ENCODE measurements at regions not wholly inside any gene's neighbourhood (a gene's known extent, or its start where the extent isn't known, plus 50 kb on each side); places are given as distances from the start of the nearest gene placed in this dataset.
"Not testable (repeated sequence)": the region's sequence is repeated elsewhere in the genome, so short reads cannot be mapped to it uniquely, and the experiment has no call there.

DNA sequence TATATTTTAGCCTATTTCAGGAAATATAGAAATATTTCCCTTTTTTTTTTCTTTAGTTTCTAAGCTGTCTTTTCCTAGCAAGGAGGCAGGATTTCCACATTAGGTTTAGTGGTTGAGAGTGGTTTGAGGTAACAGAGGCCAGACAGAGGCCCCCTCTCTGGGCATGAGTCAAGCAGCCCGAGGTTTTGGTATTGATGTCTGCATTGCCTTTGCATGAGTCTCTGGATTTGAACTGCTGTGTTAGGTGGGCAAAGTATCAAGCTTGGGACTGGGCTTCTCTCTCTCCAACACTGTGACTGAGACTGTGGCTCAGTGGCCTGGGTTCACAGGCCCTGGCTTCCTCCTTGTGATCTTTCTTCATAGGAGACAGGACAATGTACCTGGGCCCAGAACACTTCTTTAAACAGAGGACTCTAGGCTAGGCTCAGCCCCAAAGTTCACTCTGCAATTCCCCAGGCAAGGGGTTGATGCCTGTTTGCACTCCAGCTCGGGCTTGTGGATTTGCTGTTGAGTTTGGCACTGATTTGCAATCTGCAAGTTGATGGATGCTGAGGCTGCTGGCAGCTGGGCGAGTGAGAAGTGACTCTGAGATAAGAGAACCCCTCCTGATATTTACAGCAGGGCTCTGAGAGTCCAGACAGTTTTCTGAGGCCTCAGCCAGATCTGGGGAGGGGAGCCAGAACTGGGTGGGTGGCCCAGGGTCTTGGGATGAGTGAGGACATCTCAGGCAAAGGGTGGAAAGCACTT is 271.2 kb downstream of the EN1 start:
- H3K27me3 ChIP-seq (replicated peaks; ENCODE audit: insufficient read depth, low read depth, low read length, poor library complexity) = no peaks in the 10 kb centered on the region
- H3K9me3 ChIP-seq (ENCODE audit: low read depth, low read length, poor library complexity, severe bottlenecking) = no peaks in the 10 kb centered on the region
- H3K4me3 ChIP-seq (ENCODE audit: low read depth, low read length, poor library complexity, severe bottlenecking) = no peak overlapping the region
- no peaks in the 10 kb centered on the region for H3K4me1 ChIP-seq (ENCODE audit: insufficient read depth, low read length, poor library complexity, severe bottlenecking)
- intact Hi-C loops (cut with micrococcal nuclease; ENCODE audit: unreplicated experiment) = no loop called here
- no peak for DNase-seq (ENCODE audit: low spot score)
- ChIA-PET POLR2A (ENCODE audit: low non-redundant PET) (no interaction called here), CTCF (no interaction called here)
- BruUV-seq (replicated peaks) = no TSS peak
- H3K27ac ChIP-seq (ENCODE audit: low read depth, low read length, poor library complexity, severe bottlenecking) = no peak overlapping the region
- H3K36me3 ChIP-seq (ENCODE audit: insufficient read depth, low read length, poor library complexity, severe bottlenecking) = no peaks in the 10 kb centered on the region
- TF ChIP-seq CTCF (conservative IDR thresholded peaks at IDR 0.05; ENCODE audit: low read depth, low read length) (no peak), EZH2 (IDR thresholded peaks at IDR 0.05; ENCODE audit: borderline replicate concordance, low read depth, low read length, poor library complexity, severe bottlenecking) (no peak)

DNA sequence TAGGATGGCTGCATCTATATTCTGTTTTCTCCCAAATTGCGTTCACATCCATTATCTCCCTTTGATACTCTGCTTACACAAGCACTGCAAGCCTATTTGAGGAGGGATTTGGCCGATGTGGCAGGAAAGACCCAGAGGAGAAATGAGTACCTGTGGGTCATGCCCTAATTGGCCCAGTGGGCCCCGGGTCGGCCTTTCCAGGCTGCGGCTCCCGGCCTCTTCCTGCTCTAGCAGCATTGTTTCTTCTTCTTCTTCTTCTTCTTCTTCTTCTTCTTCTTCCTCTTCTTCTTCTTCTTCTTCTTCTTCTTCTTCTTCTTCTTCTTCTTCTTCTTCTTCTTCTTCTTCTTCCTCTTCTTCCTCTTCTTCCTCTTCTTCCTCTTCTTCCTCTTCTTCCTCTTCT is 275.1 kb downstream of the EN1 start:
- POLR2A ChIA-PET (ENCODE audit: low non-redundant PET); H3K27ac ChIP-seq (ENCODE audit: low read depth, low read length, poor library complexity, severe bottlenecking); H3K9me3 ChIP-seq (ENCODE audit: low read depth, low read length, poor library complexity, severe bottlenecking); H3K36me3 ChIP-seq (ENCODE audit: insufficient read depth, low read length, poor library complexity, severe bottlenecking); intact Hi-C loops (cut with micrococcal nuclease; ENCODE audit: unreplicated experiment); DNase-seq (ENCODE audit: low spot score); H3K4me1 ChIP-seq (ENCODE audit: insufficient read depth, low read length, poor library complexity, severe bottlenecking); H3K4me3 ChIP-seq (ENCODE audit: low read depth, low read length, poor library complexity, severe bottlenecking); H3K27me3 ChIP-seq (replicated peaks; ENCODE audit: insufficient read depth, low read depth, low read length, poor library complexity); CTCF ChIA-PET; BruUV-seq (replicated peaks): not testable (repeated sequence)

DNA sequence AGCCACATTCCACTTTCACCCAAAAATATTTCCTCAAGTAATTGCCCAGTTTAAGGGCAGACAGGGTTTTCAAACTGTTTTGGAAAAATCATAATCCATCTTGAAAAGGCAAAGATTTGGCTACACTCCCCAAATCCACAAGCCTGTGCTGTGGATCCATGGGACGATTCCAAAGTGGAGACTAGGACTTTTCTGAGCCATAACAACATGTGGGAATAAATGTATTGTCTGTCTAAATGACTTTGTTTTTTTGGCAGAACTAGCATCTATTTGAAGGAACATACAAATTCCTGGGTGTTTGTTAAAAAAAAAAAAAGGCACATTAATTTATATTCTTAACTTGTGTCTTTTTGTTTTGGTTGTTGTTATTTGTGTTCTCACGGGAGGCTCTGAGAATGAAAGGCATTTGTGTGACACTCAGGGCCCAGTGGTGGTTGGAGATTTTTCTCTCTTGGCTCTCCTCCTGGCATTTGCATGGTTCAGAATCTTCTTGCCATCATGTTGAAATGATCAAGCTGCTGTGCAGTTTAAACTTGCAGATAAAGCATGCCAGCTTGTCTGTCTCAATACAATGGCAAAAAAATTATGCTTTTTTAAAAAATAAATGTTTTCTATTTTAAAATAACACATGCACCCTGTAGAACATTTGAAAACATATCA is 277.4 kb downstream of the EN1 start:
- no peak for DNase-seq (ENCODE audit: low spot score)
- ChIA-PET POLR2A (ENCODE audit: low non-redundant PET) (no interaction called here), CTCF (no interaction called here)
- H3K27ac ChIP-seq (ENCODE audit: low read depth, low read length, poor library complexity, severe bottlenecking) = no peak overlapping the region
- H3K36me3 ChIP-seq (ENCODE audit: insufficient read depth, low read length, poor library complexity, severe bottlenecking) = no peaks in the 10 kb centered on the region
- H3K9me3 ChIP-seq (ENCODE audit: low read depth, low read length, poor library complexity, severe bottlenecking) = no peaks in the 10 kb centered on the region
- no peaks in the 10 kb centered on the region for H3K27me3 ChIP-seq (replicated peaks; ENCODE audit: insufficient read depth, low read depth, low read length, poor library complexity)
- no TSS peak for BruUV-seq (replicated peaks)
- intact Hi-C loops (cut with micrococcal nuclease; ENCODE audit: unreplicated experiment) = no loop called here
- H3K4me1 ChIP-seq (ENCODE audit: insufficient read depth, low read length, poor library complexity, severe bottlenecking) = no peaks in the 10 kb centered on the region
- H3K4me3 ChIP-seq (ENCODE audit: low read depth, low read length, poor library complexity, severe bottlenecking) = no peak overlapping the region
- TF ChIP-seq CTCF (conservative IDR thresholded peaks at IDR 0.05; ENCODE audit: low read depth, low read length) (no peak), EZH2 (IDR thresholded peaks at IDR 0.05; ENCODE audit: borderline replicate concordance, low read depth, low read length, poor library complexity, severe bottlenecking) (no peak)

- intact Hi-C loops (cut with micrococcal nuclease; ENCODE audit: unreplicated experiment) = no loop called here
- no peak for TF ChIP-seq CTCF (conservative IDR thresholded peaks at IDR 0.05; ENCODE audit: low read depth, low read length)
- no peak for TF ChIP-seq EZH2 (IDR thresholded peaks at IDR 0.05; ENCODE audit: borderline replicate concordance, low read depth, low read length, poor library complexity, severe bottlenecking)
- BruUV-seq (replicated peaks) = no TSS peak
- no peak for DNase-seq (ENCODE audit: low spot score)
- H3K9me3 ChIP-seq (ENCODE audit: low read depth, low read length, poor library complexity, severe bottlenecking) = no peaks in the 10 kb centered on the region
- H3K4me1 ChIP-seq (ENCODE audit: insufficient read depth, low read length, poor library complexity, severe bottlenecking) = no peaks in the 10 kb centered on the region
- no peaks in the 10 kb centered on the region for H3K27me3 ChIP-seq (replicated peaks; ENCODE audit: insufficient read depth, low read depth, low read length, poor library complexity)
- no peak overlapping the region for H3K4me3 ChIP-seq (ENCODE audit: low read depth, low read length, poor library complexity, severe bottlenecking)
- H3K27ac ChIP-seq (ENCODE audit: low read depth, low read length, poor library complexity, severe bottlenecking) = no peak overlapping the region
- no peaks in the 10 kb centered on the region for H3K36me3 ChIP-seq (ENCODE audit: insufficient read depth, low read length, poor library complexity, severe bottlenecking)
- CTCF ChIA-PET = no interaction called here
- POLR2A ChIA-PET (ENCODE audit: low non-redundant PET) = no interaction called here
Measured at GRCh38 chr2:118568700-118569099, 278.7 kb downstream of the EN1 start.

All from A673 (cell line).